GM12891 (cell line): ENCODE measurements at regions not wholly inside any gene's neighbourhood (a gene's known extent, or its start where the extent isn't known, plus 50 kb on each side); places are given as distances from the start of the nearest gene placed in this dataset.

Experiments
- DNase-seq: peaks from one replicate; pipeline ENCODE4 v3.0.0; 2011; ENCODE audit warnings: low spot score; ENCODE audit not compliant: insufficient read length
- FAIRE-seq: peaks from 2 replicates; lab custom pipeline; 2011; peaks lifted over from hg19 to GRCh38; lab: Jason Lieb, UNC
- PAX5 ChIP-seq: IDR thresholded peaks from 2 replicates; pipeline ENCODE4 v1.6.1; 2011; ENCODE audit warnings: low read length, moderate library complexity, mild to moderate bottlenecking; ENCODE audit not compliant: insufficient read depth, severe bottlenecking
- POLR2A ChIP-seq: IDR thresholded peaks from 2 replicates; pipeline ENCODE4 v1.6.1; 2011; ENCODE audit warnings: low read depth, low read length, control low read depth
- POLR2AphosphoS5 ChIP-seq: IDR thresholded peaks from 2 replicates; pipeline ENCODE4 v1.6.1; 2011; ENCODE audit warnings: low read depth, low read length, control low read depth
- POU2F2 ChIP-seq: IDR thresholded peaks from 2 replicates; pipeline ENCODE4 v1.6.1; 2011; ENCODE audit warnings: low read depth, mild to moderate bottlenecking, control low read depth, low read length, moderate library complexity
- SPI1 ChIP-seq: IDR thresholded peaks from 2 replicates; pipeline ENCODE4 v1.6.1; 2011; ENCODE audit warnings: low read depth, low read length, control low read depth
- TAF1 ChIP-seq: IDR thresholded peaks from 2 replicates; pipeline ENCODE4 v1.6.1; 2011; ENCODE audit warnings: low read depth, low read length, control low read depth

DNA sequence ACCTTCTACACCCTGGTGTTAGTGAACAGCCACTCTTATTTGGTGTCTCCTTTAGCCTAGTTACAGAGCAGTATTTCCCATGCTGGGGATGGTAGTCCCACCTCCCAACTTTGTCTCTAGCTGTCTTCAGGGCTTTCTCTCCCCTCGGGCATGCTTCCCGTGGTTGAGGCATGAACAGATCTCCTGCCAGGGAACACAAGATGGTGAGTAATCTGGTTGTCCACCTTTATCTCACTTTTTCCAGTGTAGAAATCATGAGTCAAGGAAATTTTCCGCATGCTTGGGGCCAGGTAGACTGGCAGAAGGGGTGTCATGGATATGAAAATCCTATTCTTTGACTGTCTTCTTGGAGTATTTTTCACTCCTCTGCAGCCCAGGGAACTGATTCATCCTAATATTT, 532.9 kb downstream of the ANXA1 start:
- DNase-seq = no peak
- no peak for FAIRE-seq

DNA sequence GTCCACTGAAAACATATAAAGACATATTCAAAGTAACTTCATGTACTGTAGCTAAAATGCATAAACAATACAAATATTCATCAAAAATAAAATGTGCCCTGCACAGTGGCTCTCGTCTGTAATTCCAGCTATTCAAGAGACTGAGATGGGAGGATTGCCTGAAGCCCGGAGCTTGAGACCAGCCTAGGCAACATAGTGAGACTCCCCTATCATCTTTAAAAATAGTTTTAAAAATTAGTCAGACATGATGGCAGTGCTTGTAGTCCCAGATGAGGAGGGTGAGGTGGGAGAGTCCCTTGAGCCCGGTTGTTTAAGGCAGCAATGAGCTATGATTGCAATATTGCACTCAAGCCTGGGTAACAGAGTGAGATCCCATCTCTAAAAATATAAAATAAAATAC, 534.1 kb downstream of the ANXA1 start:
- FAIRE-seq (no peak), DNase-seq (no peak)
- TF ChIP-seq TAF1 (no peak), SPI1 (no peak), POLR2A (no peak), POU2F2 (no peak), POLR2AphosphoS5 (no peak), PAX5 (no peak)

More for the DNA sequence above, 532.9 kb downstream of the ANXA1 start:
- TF ChIP-seq TAF1 (no peak), POLR2A (no peak), POU2F2 (no peak), SPI1 (no peak), POLR2AphosphoS5 (no peak), PAX5 (no peak)

DNA sequence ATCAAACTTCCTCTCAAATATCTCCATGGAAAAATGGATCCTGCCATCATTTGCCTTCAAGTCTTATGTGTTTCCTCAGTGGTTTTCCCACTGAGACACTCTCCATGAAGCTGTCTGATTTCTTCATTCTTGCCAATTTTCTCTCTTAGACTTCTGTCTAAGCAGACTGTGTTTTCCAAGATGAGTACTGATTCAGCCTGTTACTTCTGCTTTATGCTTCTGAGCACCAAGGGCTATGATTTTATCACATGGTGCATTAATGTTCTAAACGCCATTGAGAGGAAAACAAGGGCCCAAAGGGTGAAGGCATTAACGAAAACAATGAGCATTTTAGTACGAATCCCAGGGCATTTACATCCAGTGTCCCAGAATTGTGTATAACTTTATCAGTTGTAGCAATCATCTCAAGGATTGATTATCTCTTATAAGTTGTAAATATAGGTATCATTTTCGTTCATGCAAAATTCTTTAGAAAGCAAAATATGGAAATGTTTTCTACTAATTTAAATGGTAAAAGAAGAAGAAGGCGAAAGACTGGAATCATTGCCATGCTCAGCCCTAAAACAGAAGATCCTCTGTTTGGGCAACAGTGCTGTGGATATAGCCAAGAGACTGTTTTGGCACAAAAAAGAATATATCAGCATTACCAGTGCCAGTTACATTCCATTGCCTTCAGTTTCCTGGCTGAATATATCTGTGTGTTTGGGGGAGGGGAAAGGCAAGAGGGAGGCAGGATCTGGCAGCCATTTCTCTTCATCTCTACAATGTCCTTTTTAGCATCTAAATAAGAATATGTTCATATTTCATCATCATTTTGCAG, 537.6 kb downstream of the ANXA1 start:
- DNase-seq (no peak), FAIRE-seq (no peak)
- TF ChIP-seq POLR2AphosphoS5 (no peak), TAF1 (no peak), PAX5 (no peak), POU2F2 (no peak), POLR2A (no peak), SPI1 (no peak)

DNA sequence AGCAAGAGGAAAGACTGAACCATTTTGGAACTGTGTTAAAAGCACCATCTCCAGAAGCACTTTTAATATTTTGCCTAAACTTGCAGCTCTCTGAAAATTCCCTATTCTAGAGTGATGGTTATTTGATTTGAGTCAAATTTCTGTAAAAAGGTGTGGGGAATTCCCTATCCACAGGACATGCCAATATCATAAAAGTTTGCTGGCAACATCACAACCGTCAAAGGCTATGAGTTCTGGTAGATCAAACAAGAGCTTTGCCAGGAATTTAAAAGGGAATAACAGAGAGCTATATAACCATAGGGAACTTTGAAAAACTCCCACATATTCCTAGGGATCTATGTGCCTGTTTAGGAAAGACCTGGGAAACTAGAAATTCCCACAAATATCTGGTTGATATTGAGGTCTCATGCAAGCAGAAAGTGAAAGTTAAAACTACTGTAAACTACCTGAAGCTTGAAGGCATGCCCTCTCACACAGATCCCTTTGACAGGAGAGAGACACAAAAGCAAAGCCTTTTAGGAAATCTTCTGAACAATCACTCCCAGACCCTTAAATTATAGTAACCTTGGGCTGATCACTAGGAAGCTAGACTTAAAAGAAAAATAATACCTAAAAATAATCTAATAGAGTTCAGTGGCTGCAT, 549.9 kb downstream of the ANXA1 start:
- DNase-seq (no peak), FAIRE-seq (no peak)
- TF ChIP-seq POLR2A (no peak), SPI1 (no peak), PAX5 (no peak), POU2F2 (no peak), POLR2AphosphoS5 (no peak), TAF1 (no peak)

DNA sequence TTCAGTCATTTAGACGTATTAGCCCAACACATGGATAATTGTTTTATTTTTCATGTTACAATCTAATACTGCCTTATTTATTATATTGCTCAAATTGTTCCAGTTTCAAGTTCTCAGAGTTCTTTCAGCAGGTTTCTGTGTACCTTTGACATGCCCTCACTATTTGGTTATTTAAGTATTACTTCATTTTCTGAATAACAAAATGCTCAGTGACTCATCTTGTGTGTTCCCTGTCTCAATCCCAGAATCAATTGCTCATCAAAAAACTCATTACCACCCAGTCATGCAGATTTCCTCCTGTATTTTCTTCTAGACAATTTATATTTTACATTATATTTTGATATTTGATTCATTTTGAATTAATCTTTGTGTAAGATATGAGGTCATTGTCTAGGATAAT, 562.6 kb downstream of the ANXA1 start:
- TF ChIP-seq TAF1 (no peak), SPI1 (no peak), POLR2AphosphoS5 (no peak), POLR2A (no peak), PAX5 (no peak), POU2F2 (no peak)
- DNase-seq (no peak), FAIRE-seq (no peak)

GRCh38 chr9:73715591-73715990, 563.9 kb downstream of the ANXA1 start:
- TF ChIP-seq POLR2A = no peak
- TF ChIP-seq POLR2AphosphoS5 = no peak
- no peak for TF ChIP-seq TAF1
- no peak for TF ChIP-seq SPI1
- no peak for TF ChIP-seq PAX5
- TF ChIP-seq POU2F2 = no peak
- FAIRE-seq = no peak
- no peak for DNase-seq

GRCh38 chr9:73719660-73720059, 568.0 kb downstream of the ANXA1 start:
- TF ChIP-seq SPI1 = no peak
- FAIRE-seq (no peak), DNase-seq (no peak)

DNA sequence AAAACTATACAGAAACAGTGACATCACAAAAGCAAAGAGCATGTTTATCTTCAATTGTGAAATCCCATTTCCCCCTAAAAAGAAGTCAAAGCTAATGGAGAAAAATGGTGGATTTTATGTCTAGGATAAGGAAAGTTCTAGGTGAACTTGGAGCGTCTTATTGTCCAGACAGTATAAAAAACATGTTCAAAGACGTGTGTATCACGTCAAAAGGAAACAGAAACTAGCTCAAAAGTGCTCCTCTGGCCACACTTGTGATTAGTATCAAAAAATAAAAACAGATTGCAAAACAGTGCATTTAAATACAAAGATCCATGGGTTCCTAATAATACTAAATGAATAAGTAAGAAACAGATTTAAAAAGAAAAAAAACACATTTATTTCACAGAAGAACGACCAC, 568.9 kb downstream of the ANXA1 start:
- FAIRE-seq = no peak
- DNase-seq = no peak

GRCh38 chr9:73736270-73736669, 584.6 kb downstream of the ANXA1 start:
- TF ChIP-seq POU2F2 = no peak
- no peak for TF ChIP-seq POLR2A
- TF ChIP-seq POLR2AphosphoS5 = no peak
- no peak for TF ChIP-seq SPI1
- TF ChIP-seq PAX5 = no peak
- no peak for TF ChIP-seq TAF1
- no peak for DNase-seq
- FAIRE-seq = no peak

More for the DNA sequence above, 568.9 kb downstream of the ANXA1 start:
- TF ChIP-seq PAX5 (no peak), SPI1 (no peak)
